GM12878 (cell line): ENCODE measurements at regions not wholly inside any gene's neighbourhood (a gene's known extent, or its start where the extent isn't known, plus 50 kb on each side); places are given as distances from the start of the nearest gene placed in this dataset.

ENCODE experiments used
- ATAC-seq: fragments of 200-7000 bp; cut with Tn5 transposase; 3 replicates; pipeline ENCODE4 v1.9.1; 2020; ENCODE audit warnings: mild to moderate bottlenecking, moderate library complexity
- BruUV-seq: library from RNA; stranded (reverse); fragments of 400-500 nt; replicated peaks from 2 replicates; lab custom pipeline; 2021; lab: Mats Ljungman, UMichigan
- CTCF ChIA-PET: fragments of 300-600 bp; sonication (Branson Sonifier 250); formaldehyde crosslinking; extraction: SDS; loops from one replicate; lab custom pipeline; 2021; ENCODE audit warnings: inconsistent platforms; lab: Yijun Ruan, JAX
- POLR2A ChIA-PET: fragments of 350-600 bp; formaldehyde crosslinking; extraction: SDS; loops from one replicate; lab custom pipeline; 2021; ENCODE audit warnings: inconsistent platforms; lab: Charles Lee
- RAD21 ChIA-PET: fragments of 300-600 bp; sonication (Branson Sonifier 250); formaldehyde crosslinking; loops from one replicate; lab custom pipeline; 2023; ENCODE audit warnings: antibody characterized with exemption; ENCODE audit not compliant: unreplicated experiment; lab: Charles Lee
- SMC1A ChIA-PET: fragments of 300-600 bp; sonication (Branson Sonifier 250); formaldehyde crosslinking; loops from one replicate; lab custom pipeline; 2023; ENCODE audit not compliant: unreplicated experiment, uncharacterized antibody; lab: Charles Lee
- DNase-seq: peaks from one replicate; pipeline ENCODE4 v3.0.0-alpha.2; 2011; ENCODE audit warnings: low read depth, low spot score
- FAIRE-seq: peaks from 3 replicates; lab custom pipeline; 2011; peaks lifted over from hg19 to GRCh38; lab: Jason Lieb, UNC
- H2AFZ ChIP-seq: 2 replicates; pipeline ENCODE4 v1.6.0; 2011; ENCODE audit warnings: low read depth, low read length, control low read depth; ENCODE audit not compliant: control insufficient read depth
- H3K27ac ChIP-seq: 2 replicates; pipeline ENCODE4 v1.5.1; 2011; ENCODE audit warnings: control low read depth; ENCODE audit not compliant: control insufficient read depth, insufficient read depth
- H3K27me3 ChIP-seq, 2 experiments: replicated peaks in 1 of 2; 2 replicates each; pipeline versions ENCODE4 v1.6.0 to v1.6.1; 2011; ENCODE audit warnings: low read length in 1 of 2; ENCODE audit not compliant: control insufficient read depth in 2 of 2, insufficient read depth in 2 of 2
- H3K36me3 ChIP-seq, 2 experiments: 2 replicates each; pipeline ENCODE4 v1.5.1; 2011; ENCODE audit warnings: low read length in 1 of 2; ENCODE audit not compliant: control insufficient read depth in 2 of 2, insufficient read depth in 2 of 2
- H3K4me1 ChIP-seq: 2 replicates; pipeline ENCODE4 v1.6.1; 2011; ENCODE audit warnings: mild to moderate bottlenecking, low read length, moderate library complexity, mixed read lengths; ENCODE audit not compliant: control insufficient read depth, insufficient read depth
- H3K4me2 ChIP-seq: 2 replicates; pipeline ENCODE4 v1.6.0; 2011; ENCODE audit warnings: control low read depth; ENCODE audit not compliant: control insufficient read depth, insufficient read depth
- H3K4me3 ChIP-seq: fragments of 200-600 bp; sonication (generic); 2 replicates; pipeline ENCODE4 v1.5.1; 2016
- H3K79me2 ChIP-seq: 2 replicates; pipeline ENCODE4 v1.6.0; 2011; ENCODE audit warnings: low read length; ENCODE audit not compliant: control insufficient read depth, insufficient read depth
- H3K9ac ChIP-seq: 2 replicates; pipeline ENCODE4 v1.8.0; 2011; ENCODE audit warnings: low read length, control low read depth, mixed read lengths; ENCODE audit not compliant: control insufficient read depth, insufficient read depth
- H3K9me3 ChIP-seq: replicated peaks from 3 replicates; pipeline ENCODE4 v1.5.1; 2011; ENCODE audit warnings: mild to moderate bottlenecking, low read length; ENCODE audit not compliant: control insufficient read depth, insufficient read depth
- H4K20me1 ChIP-seq: 2 replicates; pipeline ENCODE4 v1.6.0; 2011; ENCODE audit not compliant: control insufficient read depth, insufficient read depth
- CHD4 ChIP-seq: fragments of 200-600 bp; sonication (generic); IDR thresholded peaks from 2 replicates; pipeline ENCODE4 v1.6.1; 2016; ENCODE audit warnings: mild to moderate bottlenecking
- ETV6 ChIP-seq, 2 experiments: fragments of 450-650 bp in 1 of 2; IDR thresholded peaks in 1 of 2; conservative IDR thresholded peaks in 1 of 2; 2 replicates each; pipeline ENCODE4 v1.6.1; 2014; ENCODE audit warnings: antibody characterized with exemption in 1 of 2, borderline replicate concordance in 1 of 2, low read depth in 1 of 2, mild to moderate bottlenecking in 1 of 2, moderate library complexity in 1 of 2
- HDAC6 ChIP-seq: fragments of 200-600 bp; sonication (generic); IDR thresholded peaks from one replicate; pipeline ENCODE4 v1.8.0; 2017; ENCODE audit warnings: antibody characterized with exemption; ENCODE audit not compliant: unreplicated experiment
- PAX8 ChIP-seq: fragments of 450-650 bp; IDR thresholded peaks from 2 replicates; pipeline ENCODE4 v1.6.1; 2017; ENCODE audit warnings: mild to moderate bottlenecking, moderate library complexity
- RUNX3 ChIP-seq: IDR thresholded peaks from 2 replicates; pipeline ENCODE4 v1.6.1; 2012; ENCODE audit warnings: low read length, inconsistent platforms
- WGBS: methylation state at CpG from one replicate; pipeline ENCODE4 v1.1.6; 2016; ENCODE audit warnings: low lambda C conversion rate; ENCODE audit not compliant: insufficient replicate concordance, insufficient coverage; ENCODE audit errors: missing lambda C conversion rate; 5-methylcytosine and 5-hydroxymethylcytosine counted together
- in situ Hi-C: fragments of 300-500 bp; cut with MboI; formaldehyde crosslinking; loops from 9 replicates; pipeline ENCODE4 v1.14.3; 2018; ENCODE audit warnings: mixed read lengths
- intact Hi-C: fragments of 100-400 bp; cut with micrococcal nuclease; formaldehyde crosslinking; loops from one replicate; pipeline ENCODE4 v1.14.2; 2022; ENCODE audit not compliant: unreplicated experiment
- TF ChIP-seq, protein P1 (sequence below), 3 experiments: IDR thresholded peaks in 2 of 3; conservative IDR thresholded peaks in 1 of 3; 2 replicates each; pipeline ENCODE4 v1.5.1; 2011; ENCODE audit warnings: low read depth in 3 of 3, low read length in 3 of 3, mild to moderate bottlenecking in 3 of 3, control low read depth in 2 of 3, moderate library complexity in 2 of 3, inconsistent platforms in 1 of 3, mixed read lengths in 1 of 3; ENCODE audit not compliant: control insufficient read depth in 2 of 3, insufficient read depth in 1 of 3; ENCODE audit errors: extremely low read depth in 1 of 3
- TF ChIP-seq, protein P2 (sequence below): IDR thresholded peaks from 2 replicates; pipeline ENCODE4 v1.6.1; 2012; ENCODE audit warnings: low read length, inconsistent platforms
- TF ChIP-seq, protein P3 (sequence below): IDR thresholded peaks from 2 replicates; pipeline ENCODE4 v1.6.1; 2012; ENCODE audit warnings: mild to moderate bottlenecking, low read depth, low read length
- TF ChIP-seq, protein P4 (sequence below): fragments of 450-650 bp; conservative IDR thresholded peaks from 2 replicates; pipeline ENCODE4 v1.6.1; 2017; ENCODE audit warnings: mild to moderate bottlenecking, moderate library complexity

DNA sequence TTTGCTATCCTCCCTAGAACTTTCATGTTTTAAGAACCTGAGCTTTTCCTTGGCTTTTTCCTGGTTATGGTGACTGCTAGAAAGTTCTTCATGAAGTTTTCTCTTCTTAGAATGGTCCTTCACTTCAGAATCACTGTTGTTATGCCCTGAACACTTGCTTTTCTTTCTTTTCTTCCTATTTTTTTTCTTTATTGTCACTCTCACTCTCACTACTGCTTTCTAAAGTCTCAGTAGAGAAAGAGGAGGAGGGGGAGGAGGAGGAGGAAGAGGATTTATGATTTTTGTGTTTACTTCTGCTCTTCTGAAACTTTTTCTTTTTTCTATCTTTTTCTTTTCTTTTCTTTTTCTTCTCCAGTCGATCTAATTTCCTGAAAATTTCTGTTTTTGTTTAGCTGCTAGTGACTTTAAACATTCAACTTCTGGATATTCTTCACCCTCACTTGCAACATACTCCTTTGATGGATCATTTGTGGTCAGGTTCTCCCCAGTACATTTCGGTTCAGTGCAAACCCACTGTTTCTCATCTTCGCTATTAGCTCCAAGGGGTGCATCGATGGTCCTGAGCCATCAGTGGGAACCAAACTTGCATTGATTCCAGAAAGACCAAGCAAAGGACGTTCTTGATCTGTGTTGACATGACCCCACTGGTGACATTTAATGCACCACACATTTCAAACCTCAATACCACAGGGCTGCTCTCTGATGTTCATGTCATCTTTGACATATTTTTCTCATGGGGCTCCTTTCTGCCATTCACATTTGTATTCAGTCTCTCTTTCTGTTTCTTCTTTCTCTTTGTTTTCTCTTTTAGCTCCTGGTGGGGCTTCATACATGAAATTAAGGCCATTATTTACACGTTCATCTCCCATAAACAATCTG, 81.6 kb upstream of the HAND1 start (continued):
- TF ChIP-seq, protein P1, sequence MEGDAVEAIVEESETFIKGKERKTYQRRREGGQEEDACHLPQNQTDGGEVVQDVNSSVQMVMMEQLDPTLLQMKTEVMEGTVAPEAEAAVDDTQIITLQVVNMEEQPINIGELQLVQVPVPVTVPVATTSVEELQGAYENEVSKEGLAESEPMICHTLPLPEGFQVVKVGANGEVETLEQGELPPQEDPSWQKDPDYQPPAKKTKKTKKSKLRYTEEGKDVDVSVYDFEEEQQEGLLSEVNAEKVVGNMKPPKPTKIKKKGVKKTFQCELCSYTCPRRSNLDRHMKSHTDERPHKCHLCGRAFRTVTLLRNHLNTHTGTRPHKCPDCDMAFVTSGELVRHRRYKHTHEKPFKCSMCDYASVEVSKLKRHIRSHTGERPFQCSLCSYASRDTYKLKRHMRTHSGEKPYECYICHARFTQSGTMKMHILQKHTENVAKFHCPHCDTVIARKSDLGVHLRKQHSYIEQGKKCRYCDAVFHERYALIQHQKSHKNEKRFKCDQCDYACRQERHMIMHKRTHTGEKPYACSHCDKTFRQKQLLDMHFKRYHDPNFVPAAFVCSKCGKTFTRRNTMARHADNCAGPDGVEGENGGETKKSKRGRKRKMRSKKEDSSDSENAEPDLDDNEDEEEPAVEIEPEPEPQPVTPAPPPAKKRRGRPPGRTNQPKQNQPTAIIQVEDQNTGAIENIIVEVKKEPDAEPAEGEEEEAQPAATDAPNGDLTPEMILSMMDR (IDR thresholded peaks at IDR 0.05 in 2 of 3, conservative IDR thresholded peaks at IDR 0.05 in 1 of 3; ENCODE audit: control insufficient read depth in 2 of 3, extremely low read depth in 1 of 3, insufficient read depth in 1 of 3, low read depth in 3 of 3, low read length in 3 of 3), result no peak
- TF ChIP-seq, protein P2, sequence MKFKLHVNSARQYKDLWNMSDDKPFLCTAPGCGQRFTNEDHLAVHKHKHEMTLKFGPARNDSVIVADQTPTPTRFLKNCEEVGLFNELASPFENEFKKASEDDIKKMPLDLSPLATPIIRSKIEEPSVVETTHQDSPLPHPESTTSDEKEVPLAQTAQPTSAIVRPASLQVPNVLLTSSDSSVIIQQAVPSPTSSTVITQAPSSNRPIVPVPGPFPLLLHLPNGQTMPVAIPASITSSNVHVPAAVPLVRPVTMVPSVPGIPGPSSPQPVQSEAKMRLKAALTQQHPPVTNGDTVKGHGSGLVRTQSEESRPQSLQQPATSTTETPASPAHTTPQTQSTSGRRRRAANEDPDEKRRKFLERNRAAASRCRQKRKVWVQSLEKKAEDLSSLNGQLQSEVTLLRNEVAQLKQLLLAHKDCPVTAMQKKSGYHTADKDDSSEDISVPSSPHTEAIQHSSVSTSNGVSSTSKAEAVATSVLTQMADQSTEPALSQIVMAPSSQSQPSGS, result no peak
- TF ChIP-seq HDAC6, result no peak
- TF ChIP-seq, all 136 proteins: peak for 5

DNA sequence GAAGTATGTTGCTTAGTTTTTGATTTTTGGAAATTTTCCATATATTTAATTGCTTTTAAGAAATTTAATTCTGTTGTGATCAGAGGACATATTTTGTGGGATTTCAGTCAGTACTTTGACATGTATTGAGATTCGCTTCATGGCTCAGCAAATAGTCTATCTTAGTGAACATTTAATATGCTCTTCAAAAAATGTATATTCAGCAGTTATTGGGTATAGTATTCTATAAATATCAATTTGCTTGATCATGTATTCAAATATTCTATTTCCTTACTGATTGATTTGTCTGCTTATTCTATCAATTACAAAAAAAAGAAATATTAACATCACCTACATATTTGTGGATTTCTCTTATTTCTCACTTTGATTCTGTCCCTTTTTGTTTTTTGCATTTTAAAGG, 79.5 kb upstream of the HAND1 start:
- no peaks in the 10 kb centered on the region for H4K20me1 ChIP-seq
- in situ Hi-C loops (no loop called here), intact Hi-C loops (no loop called here)
- H3K4me3 ChIP-seq, result no peak overlapping the region
- no peak overlapping the region for H3K9ac ChIP-seq
- ChIA-PET CTCF (interaction anchor here (1.0 kb wide), 1 partner anchor 37 kb away, joined by 5 read pairs; no protein-coding TSS in a partner anchor), POLR2A (no interaction called here), RAD21 (no interaction called here)
- FAIRE-seq (no peak), ATAC-seq (no peak), DNase-seq (no peak)
- H3K4me1 ChIP-seq, result peaks cover 12% of the 10 kb centered on the region
- no TSS peak for BruUV-seq
- no peaks in the 10 kb centered on the region for H3K36me3 ChIP-seq
- peaks cover 6% of the 10 kb centered on the region; the same call in 2 of the 3 replicates for H3K9me3 ChIP-seq
- H3K27me3 ChIP-seq, result no peaks in the 10 kb centered on the region
- 0% methylated on average over 1 of the region's 1 CpG for WGBS
- H3K4me2 ChIP-seq, result no peak overlapping the region
- H3K79me2 ChIP-seq, result no peaks in the 10 kb centered on the region
- TF ChIP-seq, protein P3, sequence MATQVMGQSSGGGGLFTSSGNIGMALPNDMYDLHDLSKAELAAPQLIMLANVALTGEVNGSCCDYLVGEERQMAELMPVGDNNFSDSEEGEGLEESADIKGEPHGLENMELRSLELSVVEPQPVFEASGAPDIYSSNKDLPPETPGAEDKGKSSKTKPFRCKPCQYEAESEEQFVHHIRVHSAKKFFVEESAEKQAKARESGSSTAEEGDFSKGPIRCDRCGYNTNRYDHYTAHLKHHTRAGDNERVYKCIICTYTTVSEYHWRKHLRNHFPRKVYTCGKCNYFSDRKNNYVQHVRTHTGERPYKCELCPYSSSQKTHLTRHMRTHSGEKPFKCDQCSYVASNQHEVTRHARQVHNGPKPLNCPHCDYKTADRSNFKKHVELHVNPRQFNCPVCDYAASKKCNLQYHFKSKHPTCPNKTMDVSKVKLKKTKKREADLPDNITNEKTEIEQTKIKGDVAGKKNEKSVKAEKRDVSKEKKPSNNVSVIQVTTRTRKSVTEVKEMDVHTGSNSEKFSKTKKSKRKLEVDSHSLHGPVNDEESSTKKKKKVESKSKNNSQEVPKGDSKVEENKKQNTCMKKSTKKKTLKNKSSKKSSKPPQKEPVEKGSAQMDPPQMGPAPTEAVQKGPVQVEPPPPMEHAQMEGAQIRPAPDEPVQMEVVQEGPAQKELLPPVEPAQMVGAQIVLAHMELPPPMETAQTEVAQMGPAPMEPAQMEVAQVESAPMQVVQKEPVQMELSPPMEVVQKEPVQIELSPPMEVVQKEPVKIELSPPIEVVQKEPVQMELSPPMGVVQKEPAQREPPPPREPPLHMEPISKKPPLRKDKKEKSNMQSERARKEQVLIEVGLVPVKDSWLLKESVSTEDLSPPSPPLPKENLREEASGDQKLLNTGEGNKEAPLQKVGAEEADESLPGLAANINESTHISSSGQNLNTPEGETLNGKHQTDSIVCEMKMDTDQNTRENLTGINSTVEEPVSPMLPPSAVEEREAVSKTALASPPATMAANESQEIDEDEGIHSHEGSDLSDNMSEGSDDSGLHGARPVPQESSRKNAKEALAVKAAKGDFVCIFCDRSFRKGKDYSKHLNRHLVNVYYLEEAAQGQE, result no peak
- TF ChIP-seq, protein P4, sequence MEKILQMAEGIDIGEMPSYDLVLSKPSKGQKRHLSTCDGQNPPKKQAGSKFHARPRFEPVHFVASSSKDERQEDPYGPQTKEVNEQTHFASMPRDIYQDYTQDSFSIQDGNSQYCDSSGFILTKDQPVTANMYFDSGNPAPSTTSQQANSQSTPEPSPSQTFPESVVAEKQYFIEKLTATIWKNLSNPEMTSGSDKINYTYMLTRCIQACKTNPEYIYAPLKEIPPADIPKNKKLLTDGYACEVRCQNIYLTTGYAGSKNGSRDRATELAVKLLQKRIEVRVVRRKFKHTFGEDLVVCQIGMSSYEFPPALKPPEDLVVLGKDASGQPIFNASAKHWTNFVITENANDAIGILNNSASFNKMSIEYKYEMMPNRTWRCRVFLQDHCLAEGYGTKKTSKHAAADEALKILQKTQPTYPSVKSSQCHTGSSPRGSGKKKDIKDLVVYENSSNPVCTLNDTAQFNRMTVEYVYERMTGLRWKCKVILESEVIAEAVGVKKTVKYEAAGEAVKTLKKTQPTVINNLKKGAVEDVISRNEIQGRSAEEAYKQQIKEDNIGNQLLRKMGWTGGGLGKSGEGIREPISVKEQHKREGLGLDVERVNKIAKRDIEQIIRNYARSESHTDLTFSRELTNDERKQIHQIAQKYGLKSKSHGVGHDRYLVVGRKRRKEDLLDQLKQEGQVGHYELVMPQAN, result no peak
- no peak for TF ChIP-seq RUNX3
- TF ChIP-seq CHD4, result no peak
- no peak for TF ChIP-seq ETV6 (conservative IDR thresholded peaks at IDR 0.05 in 1 of 2, IDR thresholded peaks at IDR 0.05 in 1 of 2; ENCODE audit: borderline replicate concordance in 1 of 2, low read depth in 1 of 2)
- TF ChIP-seq PAX8, result no peak
- TF ChIP-seq, all 136 proteins: peak for 0
- no peak overlapping the region for H2AFZ ChIP-seq
- H3K27ac ChIP-seq, result no peak overlapping the region
- SMC1A ChIA-PET, result no interaction called here
